Lower leg skin (tissue), 3 donors: ENCODE measurements at regions not wholly inside any gene's neighbourhood (a gene's known extent, or its start where the extent isn't known, plus 50 kb on each side); places are given as distances from the start of the nearest gene placed in this dataset.

Experiments
- CTCF ChIP-seq, 3 donors: fragments of 450-650 bp; IDR thresholded peaks; one replicate each; pipeline ENCODE4 v1.5.1; 2016; ENCODE audit warnings: antibody characterized with exemption in 3 of 3, mild to moderate bottlenecking in 3 of 3, moderate library complexity in 2 of 3
- POLR2A ChIP-seq, 2 donors: fragments of 450-650 bp; IDR thresholded peaks; one replicate each; pipeline ENCODE4 v1.6.1; 2016 to 2017; ENCODE audit warnings: antibody characterized with exemption in 2 of 2, mild to moderate bottlenecking in 1 of 2, moderate library complexity in 1 of 2

- no peak for TF ChIP-seq CTCF (IDR thresholded peaks at IDR 0.05)
- no peak for TF ChIP-seq POLR2A (IDR thresholded peaks at IDR 0.05)
Measured at GRCh38 chr5:143947313-143947712, 135.4 kb downstream of the HMHB1 start.
